Body of pancreas (tissue), 4 donors: ENCODE measurements at regions not wholly inside any gene's neighbourhood (a gene's known extent, or its start where the extent isn't known, plus 50 kb on each side); places are given as distances from the start of the nearest gene placed in this dataset.

Source experiments
- ATAC-seq: fragments of 150-250 bp; one replicate; pipeline ENCODE4 v1.9.1; 2016
- DNase-seq, 4 donors: peaks; one replicate each; pipeline ENCODE4 v3.0.0-alpha.2; 2019
- H3K27ac ChIP-seq, 4 donors: fragments of 200-600 bp; sonication (generic); 1 replicate in 3 of 4; 2 replicates in 1 of 4; pipeline versions ENCODE4 v1.5.1 to v1.6.1; 2016 to 2019; ENCODE audit warnings: mild to moderate bottlenecking in 1 of 4, mixed read lengths in 1 of 4, moderate library complexity in 1 of 4
- H3K27me3 ChIP-seq, 2 donors: fragments of 200-600 bp; sonication (generic); one replicate each; pipeline ENCODE4 v1.6.0; 2016; ENCODE audit warnings: mild to moderate bottlenecking in 1 of 2
- H3K36me3 ChIP-seq, 2 donors: fragments of 200-600 bp; sonication (generic); replicated peaks in 1 of 2; 2 replicates each; pipeline ENCODE4 v1.5.1; 2016; ENCODE audit warnings: low read depth in 2 of 2; ENCODE audit not compliant: insufficient read depth in 1 of 2
- H3K4me1 ChIP-seq: fragments of 200-600 bp; sonication (generic); one replicate; pipeline ENCODE4 v1.6.0; 2016
- H3K4me3 ChIP-seq, 2 donors: fragments of 200-600 bp; sonication (generic); 1 replicate in 1 of 2; 2 replicates in 1 of 2; pipeline ENCODE4 v1.5.1; 2016 to 2019
- H3K9me3 ChIP-seq, 3 donors: fragments of 200-600 bp; sonication (generic); 1 replicate in 2 of 3; 2 replicates in 1 of 3; pipeline ENCODE4 v1.5.1; 2016
- POLR2A ChIP-seq, 3 donors: fragments of 450-650 bp; IDR thresholded peaks; one replicate each; pipeline ENCODE4 v1.6.1; 2016; ENCODE audit warnings: antibody characterized with exemption in 3 of 3, mild to moderate bottlenecking in 2 of 3
- WGBS, 2 donors: methylation state at CpG; one replicate each; pipeline ENCODE4 v1.1.5; 2017; 5-methylcytosine and 5-hydroxymethylcytosine counted together
- intact Hi-C: fragments of 100-400 bp; cut with DNase I; formaldehyde crosslinking; loops from one replicate; pipeline ENCODE4 v1.15.1; 2023
- TF ChIP-seq, protein P1 (sequence below), 7 experiments: fragments of 450-650 bp in 4 of 7; fragments of 200-600 bp in 3 of 7; sonication (generic) in 3 of 7; IDR thresholded peaks; one replicate each; pipeline ENCODE4 v1.5.1; 2016 to 2019; ENCODE audit warnings: antibody characterized with exemption in 7 of 7

DNA sequence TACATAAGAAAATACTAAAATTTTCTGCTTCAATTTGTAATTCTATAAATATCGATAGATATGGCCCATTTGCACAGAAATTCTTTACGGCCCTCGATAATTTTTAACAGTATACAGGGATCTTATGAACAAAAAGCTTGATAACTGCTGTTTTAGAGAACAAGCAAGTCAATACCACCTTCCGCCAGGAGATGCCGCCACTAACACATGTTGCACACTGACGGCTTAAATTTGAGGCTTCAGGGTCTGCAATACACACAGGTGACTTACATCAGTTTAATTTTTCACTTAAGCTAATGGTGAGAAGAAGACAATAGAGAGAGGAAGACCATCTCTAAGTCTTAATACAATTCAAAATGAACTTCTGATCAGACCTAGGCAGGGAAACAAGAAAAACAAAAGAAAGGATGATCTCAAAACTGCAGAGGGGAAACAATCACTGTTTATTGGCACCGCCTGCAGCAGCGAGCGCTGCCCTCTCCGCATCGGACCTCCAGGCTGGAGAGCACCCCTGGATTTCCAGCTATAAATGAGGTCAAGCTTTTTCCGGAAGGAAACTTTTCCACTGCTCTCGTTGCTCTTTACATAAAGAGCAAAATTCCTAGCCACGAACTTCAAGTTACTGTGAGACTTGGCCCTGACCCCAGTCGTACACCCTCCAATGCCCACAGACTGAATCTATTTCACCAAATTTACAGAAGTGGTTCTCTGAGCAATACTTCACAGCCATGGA is 53.9 kb downstream of the OTOR start:
- WGBS, 2 donors, result 19 to 20% methylated on average over 15 of the region's 15 CpGs
- Histone ChIP-seq H3K27ac (no peak overlapping the region), H3K36me3 (no peaks in the 10 kb centered on the region), H3K4me1 (no peaks in the 10 kb centered on the region), H3K4me3 (no peak overlapping the region), H3K27me3 (no peaks in the 10 kb centered on the region), H3K9me3 (no peaks in the 10 kb centered on the region)
- TF ChIP-seq POLR2A (IDR thresholded peaks at IDR 0.05), result no peak
- TF ChIP-seq, protein P1, sequence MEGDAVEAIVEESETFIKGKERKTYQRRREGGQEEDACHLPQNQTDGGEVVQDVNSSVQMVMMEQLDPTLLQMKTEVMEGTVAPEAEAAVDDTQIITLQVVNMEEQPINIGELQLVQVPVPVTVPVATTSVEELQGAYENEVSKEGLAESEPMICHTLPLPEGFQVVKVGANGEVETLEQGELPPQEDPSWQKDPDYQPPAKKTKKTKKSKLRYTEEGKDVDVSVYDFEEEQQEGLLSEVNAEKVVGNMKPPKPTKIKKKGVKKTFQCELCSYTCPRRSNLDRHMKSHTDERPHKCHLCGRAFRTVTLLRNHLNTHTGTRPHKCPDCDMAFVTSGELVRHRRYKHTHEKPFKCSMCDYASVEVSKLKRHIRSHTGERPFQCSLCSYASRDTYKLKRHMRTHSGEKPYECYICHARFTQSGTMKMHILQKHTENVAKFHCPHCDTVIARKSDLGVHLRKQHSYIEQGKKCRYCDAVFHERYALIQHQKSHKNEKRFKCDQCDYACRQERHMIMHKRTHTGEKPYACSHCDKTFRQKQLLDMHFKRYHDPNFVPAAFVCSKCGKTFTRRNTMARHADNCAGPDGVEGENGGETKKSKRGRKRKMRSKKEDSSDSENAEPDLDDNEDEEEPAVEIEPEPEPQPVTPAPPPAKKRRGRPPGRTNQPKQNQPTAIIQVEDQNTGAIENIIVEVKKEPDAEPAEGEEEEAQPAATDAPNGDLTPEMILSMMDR (IDR thresholded peaks at IDR 0.05), result peak; percentile 66 to 85 (median 75)
- intact Hi-C loops, result loop anchor here (10.0 kb wide), 1 partner anchor 483 kb away; no protein-coding TSS in a partner anchor
- no peak for ATAC-seq
- DNase-seq, result peak; percentile 64 to 84 (median 69)

DNA sequence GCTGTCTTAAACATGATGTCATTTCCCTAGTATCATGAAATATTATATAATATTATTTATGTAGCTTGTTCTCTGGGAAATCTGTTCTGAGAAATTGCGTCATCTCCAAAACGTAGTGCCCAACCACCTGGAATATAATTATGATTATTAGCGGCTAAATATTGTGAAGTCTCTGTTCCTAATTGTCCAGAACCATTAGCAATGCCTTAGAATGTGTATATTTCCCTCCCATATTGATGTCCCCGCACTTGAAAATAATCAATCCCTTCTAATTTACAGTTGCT is 54.4 kb downstream of the OTOR start:
- H3K4me3 ChIP-seq, result no peak overlapping the region
- no peak for TF ChIP-seq POLR2A (IDR thresholded peaks at IDR 0.05)
- TF ChIP-seq, protein P1 (IDR thresholded peaks at IDR 0.05), result no peak
- DNase-seq (no peak), ATAC-seq (no peak)
- H3K4me1 ChIP-seq, result no peaks in the 10 kb centered on the region
- no peaks in the 10 kb centered on the region for H3K36me3 ChIP-seq
- no peak overlapping the region for H3K27ac ChIP-seq
- WGBS, 2 donors, result 31 to 46% methylated on average over 4 of the region's 4 CpGs
- no peaks in the 10 kb centered on the region for H3K27me3 ChIP-seq
- intact Hi-C loops, result loop anchor here (10.0 kb wide), 1 partner anchor 482 kb away; no protein-coding TSS in a partner anchor
- no peaks in the 10 kb centered on the region for H3K9me3 ChIP-seq

DNA sequence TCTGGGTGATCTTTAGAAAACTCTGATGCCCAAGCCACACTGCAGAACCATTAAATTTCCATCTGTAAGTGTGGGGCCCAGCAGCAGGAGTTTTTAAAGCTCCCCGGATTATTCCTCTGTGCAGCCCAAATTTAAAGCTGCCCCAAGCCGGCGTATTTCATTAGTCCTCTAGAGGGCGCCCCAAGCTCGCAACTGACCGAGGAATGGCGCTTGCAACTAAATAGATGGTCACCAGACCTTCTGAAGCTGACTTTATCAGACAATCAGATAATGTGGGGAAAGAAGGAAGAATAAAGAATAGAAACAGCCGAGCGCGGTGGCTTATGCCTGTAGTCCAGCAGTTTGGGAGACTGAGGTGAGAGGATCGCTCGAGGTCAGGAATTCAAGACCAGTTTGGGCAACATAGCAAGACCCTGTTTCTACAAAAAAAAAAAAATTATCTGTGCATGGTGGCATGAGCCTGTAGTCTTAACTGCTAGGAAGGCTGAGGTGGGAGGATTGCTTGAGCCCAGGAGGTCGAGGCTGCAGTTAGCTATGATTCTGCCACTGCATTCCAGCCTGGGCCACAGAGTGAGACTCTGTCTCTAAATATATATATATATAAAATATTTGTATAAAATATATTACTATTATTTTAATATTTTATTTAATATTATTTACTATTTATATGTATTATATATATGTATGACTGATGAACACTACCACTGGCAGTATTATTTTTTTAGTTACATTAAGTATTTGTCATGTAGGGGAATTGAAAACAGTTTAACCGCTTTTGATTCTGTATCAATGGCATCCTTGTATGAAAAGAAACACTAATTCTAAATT is 56.0 kb downstream of the OTOR start:
- ATAC-seq, result peak; percentile 53
- intact Hi-C loops, result loop anchor here (10.0 kb wide), 1 partner anchor 481 kb away; no protein-coding TSS in a partner anchor
- Histone ChIP-seq H3K27ac (no peak overlapping the region), H3K9me3 (no peaks in the 10 kb centered on the region), H3K27me3 (no peaks in the 10 kb centered on the region), H3K4me1 (no peaks in the 10 kb centered on the region), H3K36me3 (no peaks in the 10 kb centered on the region), H3K4me3 (no peak overlapping the region)
- TF ChIP-seq POLR2A (IDR thresholded peaks at IDR 0.05), result no peak
- TF ChIP-seq, protein P1 (IDR thresholded peaks at IDR 0.05), result peak; percentile 73 to 96 (median 78)
- WGBS, 2 donors, result 15 to 24% methylated on average over 11 to 14 of the region's 14 CpGs
- peak; percentile 50 to 64 (median 58) for DNase-seq

DNA sequence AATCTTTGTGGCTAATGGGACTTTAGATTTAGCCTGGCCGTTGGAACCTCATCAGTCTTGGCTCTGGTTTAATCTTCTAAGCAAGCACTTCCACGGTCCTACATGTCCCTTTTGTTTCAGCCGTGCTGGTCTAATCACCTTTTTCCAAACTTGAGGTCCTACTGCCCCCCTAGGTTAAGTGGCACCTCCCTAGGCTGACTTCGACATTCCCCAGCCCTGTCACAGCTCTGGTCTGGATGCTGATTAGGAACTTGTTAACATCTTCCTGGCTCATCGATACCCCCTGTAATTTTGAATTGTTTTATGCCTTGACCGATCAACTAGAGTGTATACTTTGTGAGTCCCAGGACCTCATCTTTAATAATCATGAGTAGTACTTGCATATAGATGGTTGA is 56.6 kb downstream of the OTOR start:
- TF ChIP-seq, protein P1 (IDR thresholded peaks at IDR 0.05), result no peak
- TF ChIP-seq POLR2A (IDR thresholded peaks at IDR 0.05), result no peak
- H3K36me3 ChIP-seq, result no peaks in the 10 kb centered on the region
- H3K27ac ChIP-seq, result no peak overlapping the region
- ATAC-seq, result no peak
- no peak overlapping the region for H3K4me3 ChIP-seq
- H3K27me3 ChIP-seq, result no peaks in the 10 kb centered on the region
- H3K9me3 ChIP-seq, result no peaks in the 10 kb centered on the region
- no peak for DNase-seq
- intact Hi-C loops, result loop anchor here (5.0 to 10.0 kb wide), 2 partner anchors 480 to 633 kb away; no protein-coding TSS in a partner anchor
- 44 to 51% methylated on average over 6 of the region's 6 CpGs for WGBS, 2 donors
- no peaks in the 10 kb centered on the region for H3K4me1 ChIP-seq
